Calu3 (cell line): ENCODE measurements at regions not wholly inside any gene's neighbourhood (a gene's known extent, or its start where the extent isn't known, plus 50 kb on each side); places are given as distances from the start of the nearest gene placed in this dataset.

ENCODE experiments used
- BruUV-seq: library from RNA; stranded (reverse); fragments of 400-500 nt; replicated peaks from 2 replicates; lab custom pipeline; 2021; lab: Mats Ljungman, UMichigan
- CTCF ChIA-PET: fragments of 300-600 bp; sonication (Branson Sonifier 250); formaldehyde crosslinking; loops from one replicate; lab custom pipeline; 2022; ENCODE audit warnings: antibody characterized with exemption; lab: Charles Lee
- DNase-seq: peaks from one replicate; pipeline ENCODE4 v3.0.0; 2022
- H3K27ac Mint-ChIP-seq: one replicate; pipeline ENCODE4 v1.8.0; 2022; ENCODE audit warnings: mixed read lengths; ENCODE audit not compliant: unreplicated experiment
- H3K27me3 Mint-ChIP-seq: one replicate; pipeline ENCODE4 v1.8.0; 2022; ENCODE audit warnings: mixed read lengths; ENCODE audit not compliant: unreplicated experiment
- H3K36me3 Mint-ChIP-seq: one replicate; pipeline ENCODE4 v1.8.0; 2022; ENCODE audit warnings: mild to moderate bottlenecking, moderate library complexity, mixed read lengths; ENCODE audit not compliant: insufficient read depth, unreplicated experiment
- H3K4me1 Mint-ChIP-seq: one replicate; pipeline ENCODE4 v1.8.0; 2022; ENCODE audit warnings: mild to moderate bottlenecking, low read depth, mixed read lengths; ENCODE audit not compliant: unreplicated experiment
- H3K4me3 Mint-ChIP-seq: one replicate; pipeline ENCODE4 v1.8.0; 2022; ENCODE audit warnings: mild to moderate bottlenecking, low read depth, moderate library complexity, mixed read lengths; ENCODE audit not compliant: unreplicated experiment
- H3K9me3 Mint-ChIP-seq: one replicate; pipeline ENCODE4 v1.8.0; 2022; ENCODE audit warnings: low read depth, mixed read lengths; ENCODE audit not compliant: unreplicated experiment
- CTCF ChIP-seq: fragments of 200-600 bp; IDR thresholded peaks from one replicate; pipeline ENCODE4 v1.8.0; 2022; ENCODE audit warnings: antibody characterized with exemption; ENCODE audit not compliant: unreplicated experiment
- intact Hi-C: fragments of 100-400 bp; cut with micrococcal nuclease; formaldehyde crosslinking; loops from one replicate; pipeline ENCODE4 v1.10.0; 2022; ENCODE audit not compliant: unreplicated experiment

- H3K9me3 Mint-ChIP-seq, result no peaks in the 10 kb centered on the region
- no TSS peak for BruUV-seq
These were observed 307.4 kb upstream of the UMPS start for GRCh38 chr3:124422805-124423204.

GRCh38 chr3:124424396-124424795 lies 305.9 kb upstream of the UMPS start:
- Mint-ChIP-seq H3K36me3 (no peaks in the 10 kb centered on the region), H3K4me3 (no peak overlapping the region), H3K4me1 (peaks cover 5% of the 10 kb centered on the region), H3K27me3 (peaks cover 49% of the 10 kb centered on the region), H3K9me3 (no peaks in the 10 kb centered on the region), H3K27ac (no peak overlapping the region)
- CTCF ChIA-PET, result no interaction called here
- no peak for DNase-seq
- TF ChIP-seq CTCF, result no peak
- no TSS peak for BruUV-seq
- intact Hi-C loops, result no loop called here

More at GRCh38 chr3:124422805-124423204, 307.4 kb upstream of the UMPS start:
- intact Hi-C loops, result no loop called here
- no peak for DNase-seq
- peaks cover 65% of the 10 kb centered on the region for H3K27me3 Mint-ChIP-seq
- no peak overlapping the region for H3K4me3 Mint-ChIP-seq
- H3K36me3 Mint-ChIP-seq, result no peaks in the 10 kb centered on the region
- CTCF ChIA-PET, result no interaction called here
- TF ChIP-seq CTCF, result no peak
- H3K27ac Mint-ChIP-seq, result no peak overlapping the region
- no peaks in the 10 kb centered on the region for H3K4me1 Mint-ChIP-seq

- Mint-ChIP-seq H3K27ac (no peak overlapping the region), H3K4me1 (peaks cover 14% of the 10 kb centered on the region), H3K27me3 (peaks cover 34% of the 10 kb centered on the region), H3K4me3 (no peak overlapping the region), H3K36me3 (no peaks in the 10 kb centered on the region), H3K9me3 (no peaks in the 10 kb centered on the region)
- intact Hi-C loops, result no loop called here
- DNase-seq, result no peak
- BruUV-seq, result no TSS peak
- TF ChIP-seq CTCF, result no peak
- CTCF ChIA-PET, result no interaction called here
These were observed 304.3 kb upstream of the UMPS start for GRCh38 chr3:124425972-124426371.

GRCh38 chr3:124428372-124429128 lies 301.7 kb upstream of the UMPS start:
- no peaks in the 10 kb centered on the region for H3K9me3 Mint-ChIP-seq
- no peak overlapping the region for H3K27ac Mint-ChIP-seq
- peaks cover 20% of the 10 kb centered on the region for H3K27me3 Mint-ChIP-seq
- H3K36me3 Mint-ChIP-seq, result no peaks in the 10 kb centered on the region
- no peak for DNase-seq
- no peak overlapping the region for H3K4me3 Mint-ChIP-seq
- H3K4me1 Mint-ChIP-seq, result peaks cover 14% of the 10 kb centered on the region
- CTCF ChIA-PET, result interaction anchor here (0.5 to 1.2 kb wide), 3 partner anchors 15 to 395 kb away, joined by 3 to 7 read pairs (median 3); partner anchors contain the start of gene KALRN
- no TSS peak for BruUV-seq
- intact Hi-C loops, result no loop called here
- no peak for TF ChIP-seq CTCF
